ENCODE measurements at regions not wholly inside any gene's neighbourhood (a gene's known extent, or its start where the extent isn't known, plus 50 kb on each side); places are given as distances from the start of the nearest gene placed in this dataset.
"Not testable (repeated sequence)": the region's sequence is repeated elsewhere in the genome, so short reads cannot be mapped to it uniquely, and the experiment has no call there.

DNA sequence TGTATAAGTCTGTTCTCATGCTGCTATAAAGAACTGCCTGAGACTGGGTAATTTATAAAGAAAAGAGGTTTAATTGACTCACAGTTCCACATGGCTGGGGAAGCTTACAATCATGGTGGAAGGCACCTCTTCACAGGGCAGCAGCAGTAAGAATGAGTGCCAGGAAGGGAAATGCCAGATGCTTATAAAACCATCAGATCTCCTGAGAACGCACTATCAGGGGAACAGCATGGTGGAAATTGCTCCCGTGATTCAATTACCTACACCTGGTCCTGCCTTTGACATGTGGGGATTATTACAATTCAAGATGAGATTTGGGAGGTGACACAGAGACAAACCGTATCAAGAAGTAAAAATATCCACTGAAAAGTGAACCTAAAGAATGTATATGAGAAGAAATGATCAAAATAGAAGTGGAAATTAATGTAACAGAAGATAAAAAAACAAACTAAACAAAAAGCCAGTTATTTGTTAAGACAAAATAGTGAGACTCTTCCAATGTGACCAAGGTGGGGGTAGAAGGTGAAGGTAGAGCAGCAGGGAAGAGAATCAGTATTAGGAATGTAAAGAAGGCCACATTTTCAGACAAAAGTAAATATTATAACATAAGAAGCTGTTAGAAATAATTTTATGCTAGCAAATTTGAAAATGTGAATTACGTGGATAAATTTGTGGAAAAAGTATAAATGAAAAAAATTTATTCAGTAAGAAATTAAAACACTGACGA lies 372.9 kb downstream of the NKX6-1 start:
- DNase-seq (ENCODE audit: low read depth), result no peak

DNA sequence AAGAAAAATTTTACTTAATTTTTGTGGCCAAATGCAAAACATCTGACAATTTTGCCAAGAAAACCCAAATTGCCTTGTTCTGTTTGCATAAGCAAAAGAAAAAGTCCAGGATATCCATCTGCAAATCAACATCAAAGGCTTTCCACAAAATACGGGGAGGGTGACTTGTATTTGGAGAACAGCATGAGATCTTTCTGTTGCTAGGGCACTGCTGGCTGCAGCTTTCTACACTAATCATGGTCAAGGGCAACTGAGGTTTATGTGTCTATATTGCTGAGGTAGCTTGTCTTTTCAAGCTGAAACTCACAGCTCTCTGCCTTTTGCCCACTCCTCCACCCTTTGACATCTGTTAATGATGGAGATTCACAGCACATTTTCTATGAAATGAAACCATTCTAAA lies 389.1 kb downstream of the NKX6-1 start:
- DNase-seq (ENCODE audit: low read depth), result no peak

DNA sequence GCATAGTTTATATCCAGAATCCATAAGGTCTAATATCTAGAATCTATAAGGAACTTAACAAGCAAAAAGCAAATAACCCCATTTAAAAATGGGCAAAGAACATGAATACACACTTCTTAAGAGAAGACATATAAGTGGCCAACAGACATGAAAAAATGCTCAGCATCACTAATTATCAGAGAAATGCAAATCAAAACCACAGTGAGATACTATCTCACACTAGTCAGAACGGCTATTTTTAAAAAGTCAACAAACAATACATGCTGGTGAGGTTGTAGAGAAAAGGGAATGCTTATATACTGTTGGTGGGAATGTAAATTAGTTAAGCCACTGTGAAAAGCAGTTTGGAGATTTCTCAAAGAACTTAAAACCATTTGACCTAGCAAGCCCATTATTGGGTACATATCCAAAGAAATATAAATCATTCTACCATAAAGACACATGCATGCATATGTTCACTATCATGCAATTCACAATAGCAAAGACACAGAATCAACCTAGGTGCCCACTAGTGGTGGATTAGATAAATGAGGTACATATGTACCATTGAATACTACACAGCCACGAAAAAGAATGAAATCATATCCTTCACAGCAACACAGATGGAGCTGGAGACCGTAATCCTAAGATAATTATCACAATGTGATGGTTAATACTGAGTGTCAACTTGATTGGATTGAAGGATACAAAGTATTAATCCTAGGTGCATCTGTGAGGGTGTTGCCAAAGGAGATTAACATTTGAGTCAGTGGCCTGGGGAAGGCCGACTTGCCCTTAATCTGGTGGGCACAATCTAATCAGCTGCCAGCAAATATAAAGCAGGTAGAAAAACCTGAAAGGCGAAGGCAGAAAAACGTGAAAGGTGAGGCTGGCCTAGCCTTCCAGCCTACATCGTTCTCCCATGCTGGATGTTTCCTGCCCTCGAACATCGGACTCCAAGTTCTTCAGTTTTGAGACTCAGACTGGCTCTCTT lies 397.2 kb downstream of the NKX6-1 start:
- not testable (repeated sequence) for DNase-seq (ENCODE audit: low read depth)

DNA sequence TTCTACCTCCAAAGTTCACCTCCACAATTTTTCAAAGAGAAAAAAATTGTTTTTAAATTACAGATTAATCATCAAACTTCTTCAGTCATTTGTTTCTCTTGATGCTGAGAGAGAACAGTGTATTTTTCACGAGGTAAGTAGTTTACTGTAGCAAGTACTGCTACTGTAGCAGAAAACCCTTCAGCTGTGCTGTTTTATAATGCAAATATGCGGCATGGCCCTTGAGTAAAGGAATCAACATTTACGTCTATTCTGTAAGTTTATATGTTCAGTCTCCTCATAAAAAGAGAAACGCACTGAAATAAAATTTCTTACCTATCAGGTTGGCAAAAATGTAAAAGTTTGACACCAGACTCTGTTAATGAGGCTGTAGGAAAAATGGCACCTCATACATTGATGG lies 399.0 kb downstream of the NKX6-1 start:
- DNase-seq (ENCODE audit: low read depth), result no peak

DNA sequence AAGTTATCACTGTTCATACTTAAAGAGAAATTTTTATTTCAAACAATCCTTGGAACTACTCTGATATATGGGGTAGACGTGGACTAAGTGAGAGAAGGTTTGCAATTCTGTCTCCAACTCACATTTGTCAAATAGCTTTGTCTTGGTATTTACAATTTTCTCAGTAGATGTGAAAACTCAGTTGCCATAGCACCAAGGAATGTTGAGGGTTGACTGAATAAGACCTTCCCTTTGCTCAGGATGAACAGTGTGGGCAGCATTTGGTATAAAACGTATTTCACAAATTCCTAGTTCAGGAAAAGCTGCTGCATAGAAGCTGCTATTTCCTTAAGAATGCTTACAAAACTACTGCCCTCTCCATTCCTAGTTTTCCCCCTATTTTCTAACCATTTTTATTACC lies 399.5 kb downstream of the NKX6-1 start:
- DNase-seq (ENCODE audit: low read depth), result no peak

DNA sequence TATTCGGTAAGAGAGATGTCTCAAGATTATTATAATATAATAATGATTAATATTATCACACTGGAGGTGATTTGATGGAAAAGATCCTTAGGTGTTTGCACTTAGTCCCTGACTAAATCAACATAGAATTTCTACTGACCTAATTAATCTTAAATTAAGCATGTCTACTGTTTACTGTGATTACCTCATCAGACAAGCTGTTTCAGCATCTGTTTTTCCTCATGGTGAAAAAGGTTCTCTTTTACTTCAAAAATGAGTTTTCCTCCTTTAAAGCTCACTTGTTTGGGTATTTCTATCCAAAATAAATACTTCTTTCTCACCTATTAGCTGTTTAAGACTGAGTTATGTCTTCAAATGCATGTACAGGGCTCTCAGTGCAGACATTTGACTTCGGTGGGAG lies 407.8 kb downstream of the NKX6-1 start:
- DNase-seq (ENCODE audit: low read depth), result no peak

DNA sequence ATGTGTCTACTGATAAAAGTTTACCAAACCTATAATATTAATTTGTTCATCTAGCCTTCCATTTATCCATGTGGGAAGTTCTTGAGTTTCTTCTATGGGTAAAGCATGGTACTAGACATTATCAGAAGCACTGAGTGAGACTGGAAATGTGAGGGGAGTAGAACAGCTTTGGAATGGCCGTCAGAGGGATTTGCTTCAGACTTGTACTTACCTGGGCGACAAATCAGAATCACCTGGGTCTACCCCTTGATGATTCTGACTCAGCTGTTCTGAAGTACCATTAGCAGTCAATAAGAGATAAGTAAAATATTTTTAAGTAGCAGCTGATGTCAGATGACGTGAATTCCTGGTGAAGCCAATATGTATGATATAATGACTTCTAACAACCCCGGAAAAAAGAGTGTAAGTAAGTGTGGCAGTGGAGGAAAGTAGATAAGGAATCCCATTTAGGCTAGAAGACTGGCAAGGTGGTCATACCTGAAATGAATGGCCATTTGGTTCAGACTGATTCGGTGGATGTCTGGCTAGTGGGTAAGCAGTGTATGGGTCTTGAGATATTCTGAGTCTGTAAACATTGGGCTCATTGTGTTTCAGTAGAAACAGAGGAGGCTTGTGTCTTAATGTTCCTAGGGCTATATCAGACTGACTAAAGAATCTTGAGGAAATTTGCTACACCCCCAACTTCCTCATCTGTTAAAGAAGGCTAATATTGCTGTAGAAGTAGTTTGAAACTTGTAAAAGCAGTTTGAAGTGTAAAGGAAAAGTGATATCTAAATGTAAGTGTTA lies 409.2 kb downstream of the NKX6-1 start:
- DNase-seq (ENCODE audit: low read depth), result no peak

DNA sequence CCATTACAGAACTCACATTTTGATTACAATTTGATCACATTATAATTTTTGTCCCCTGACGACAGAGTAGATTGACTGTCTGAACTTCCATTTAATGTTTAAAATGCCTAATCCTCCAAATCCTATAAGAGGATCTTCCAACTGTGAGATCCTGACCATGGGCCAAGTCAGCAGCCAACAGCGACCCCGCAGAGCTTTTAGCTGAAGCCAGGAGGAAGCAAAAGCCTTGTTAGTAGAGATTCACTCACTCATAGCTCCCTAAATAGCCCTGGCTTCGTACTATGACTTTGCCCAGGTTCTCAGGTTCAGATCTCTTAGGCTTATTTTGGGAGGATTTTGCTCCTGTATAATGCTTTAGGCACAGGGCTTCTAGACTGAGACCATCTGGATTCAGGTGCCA lies 413.1 kb downstream of the NKX6-1 start:
- no peak for DNase-seq (ENCODE audit: low read depth)

DNA sequence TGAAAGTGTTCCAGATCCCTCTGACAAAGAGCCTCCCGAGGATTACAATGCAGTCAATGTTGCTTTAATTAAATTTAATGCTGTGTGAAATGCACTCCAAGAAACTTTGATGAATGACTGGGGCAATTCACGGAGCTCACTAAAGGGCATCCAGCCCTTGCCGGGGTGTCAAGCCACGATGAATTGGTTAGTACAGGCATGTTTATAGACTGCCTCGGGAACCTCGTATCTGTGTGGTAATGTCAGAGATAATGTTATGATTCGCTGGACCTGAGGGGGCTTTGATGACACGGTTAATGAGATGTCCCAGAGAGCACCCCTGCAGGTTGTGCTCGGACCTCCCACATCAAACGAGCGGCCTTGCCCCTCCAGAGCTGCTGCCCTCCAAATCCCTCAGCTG lies 428.8 kb downstream of the NKX6-1 start:
- DNase-seq (ENCODE audit: low read depth), result no peak

DNA sequence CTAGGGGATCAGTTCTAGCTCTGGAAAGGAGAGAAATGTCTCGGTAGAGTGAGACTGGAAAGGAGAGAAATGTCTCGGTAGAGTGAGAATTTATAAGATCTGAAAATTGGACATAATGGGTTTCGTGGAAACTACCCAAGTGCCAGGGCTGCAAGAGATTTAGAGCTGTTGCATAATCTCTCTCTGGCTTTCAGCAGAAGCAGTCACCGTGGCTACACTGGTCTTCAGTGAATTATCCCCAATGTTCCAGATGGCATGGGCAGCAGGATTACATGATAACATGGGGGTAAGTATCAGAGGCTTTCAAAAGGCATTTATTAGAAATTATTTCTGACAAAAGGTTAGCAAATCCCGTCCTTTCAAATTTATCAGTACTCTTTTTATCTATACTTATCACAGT lies 435.5 kb downstream of the NKX6-1 start:
- no peak for DNase-seq (ENCODE audit: low read depth)

DNA sequence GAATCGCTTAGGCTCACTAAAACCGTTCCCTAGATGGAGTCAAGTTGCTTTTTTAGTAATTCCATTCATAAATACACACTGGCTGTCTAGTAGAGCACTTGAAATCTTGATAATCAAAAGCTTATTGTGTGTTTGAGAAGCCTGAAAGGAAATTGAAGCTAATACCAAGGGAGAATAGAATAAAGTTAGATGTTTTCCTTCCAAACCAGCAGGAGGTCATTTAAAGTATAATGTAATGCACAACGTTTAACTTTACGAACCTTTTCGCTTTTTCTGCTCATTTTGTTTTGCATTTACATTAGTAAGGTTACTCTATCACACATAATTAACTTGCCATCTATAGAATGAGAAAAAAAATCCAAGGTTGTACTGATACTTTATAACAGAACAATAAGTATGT lies 440.9 kb downstream of the NKX6-1 start:
- DNase-seq (ENCODE audit: low read depth), result no peak

DNA sequence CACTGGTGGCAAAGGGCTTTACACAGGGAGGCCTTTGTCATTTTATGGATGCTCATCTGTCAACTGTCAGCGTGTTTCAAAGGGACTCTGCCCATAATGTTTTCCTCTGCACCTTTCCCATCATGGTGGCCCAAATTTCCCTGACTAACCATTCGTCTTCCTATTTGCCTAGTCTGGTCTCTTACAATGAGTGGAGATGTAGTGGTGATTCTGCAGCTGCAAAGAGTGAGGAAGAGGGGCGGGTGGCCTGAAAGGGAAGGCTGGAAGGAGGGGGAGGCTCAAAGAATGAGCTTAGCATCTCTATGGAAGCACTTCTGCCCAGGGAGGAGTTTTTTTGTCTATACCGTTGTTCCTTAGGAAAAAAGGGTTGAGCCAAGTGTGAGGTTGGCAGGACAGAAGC lies 447.5 kb downstream of the NKX6-1 start:
- no peak for DNase-seq (ENCODE audit: low read depth)

DNA sequence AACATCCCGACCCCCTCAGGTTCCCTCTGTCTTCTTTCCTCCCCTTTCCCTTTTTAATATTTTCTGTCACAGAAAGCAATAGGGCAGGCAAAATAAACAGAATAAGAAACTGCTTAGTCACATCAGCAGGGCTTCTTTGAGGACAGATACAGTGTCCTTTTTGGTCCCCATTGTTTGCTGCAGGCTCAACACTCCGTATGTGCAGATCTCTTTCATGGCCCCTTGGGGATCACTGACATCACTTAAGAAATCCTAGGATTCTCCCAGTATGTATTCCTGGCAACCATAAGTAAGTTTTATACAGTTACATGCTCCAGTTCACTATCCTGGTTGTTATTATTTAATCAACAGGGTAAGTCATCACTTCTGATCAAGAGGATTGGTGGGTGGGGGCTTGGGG lies 448.0 kb downstream of the NKX6-1 start:
- DNase-seq (ENCODE audit: low read depth), result no peak

DNA sequence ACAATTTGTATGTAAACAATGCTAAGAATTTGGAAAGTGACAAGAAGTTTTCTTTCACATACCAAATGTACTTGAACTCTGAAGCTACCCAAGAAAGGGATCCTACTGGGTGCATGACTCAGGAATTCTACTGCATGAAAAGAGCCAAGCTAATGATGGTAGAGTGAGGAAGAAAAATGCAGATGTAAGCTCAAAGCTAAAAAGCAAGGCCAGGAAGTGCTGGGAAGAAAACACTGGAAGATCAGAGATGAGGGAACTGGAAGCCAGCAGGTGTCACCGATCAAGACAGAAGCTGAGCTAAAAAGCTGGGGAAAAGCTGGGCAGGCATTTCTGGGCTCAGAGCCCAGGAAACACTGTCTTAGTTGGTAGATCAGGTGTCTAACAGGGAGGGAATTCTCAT lies 449.1 kb downstream of the NKX6-1 start:
- DNase-seq (ENCODE audit: low read depth), result no peak

DNA sequence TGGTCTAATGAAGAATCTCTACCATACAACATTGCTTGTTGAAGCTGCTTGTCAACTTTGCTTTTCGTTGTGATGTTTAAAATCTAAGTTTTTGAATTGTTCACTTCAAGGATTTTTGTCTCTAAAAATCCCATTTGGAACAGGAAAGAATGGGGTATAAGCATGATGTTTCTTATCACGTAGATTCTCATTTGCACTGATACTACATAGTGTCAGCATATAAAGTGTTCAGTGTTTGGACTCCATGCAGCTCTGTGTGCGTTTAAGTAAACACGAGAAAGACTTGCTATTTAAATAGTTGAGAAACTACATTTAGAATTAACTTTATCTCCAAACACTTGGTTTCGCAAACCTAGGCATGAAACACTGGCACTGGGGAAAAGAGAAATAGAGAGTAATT lies 452.5 kb downstream of the NKX6-1 start:
- no peak for DNase-seq (ENCODE audit: low read depth)

DNA sequence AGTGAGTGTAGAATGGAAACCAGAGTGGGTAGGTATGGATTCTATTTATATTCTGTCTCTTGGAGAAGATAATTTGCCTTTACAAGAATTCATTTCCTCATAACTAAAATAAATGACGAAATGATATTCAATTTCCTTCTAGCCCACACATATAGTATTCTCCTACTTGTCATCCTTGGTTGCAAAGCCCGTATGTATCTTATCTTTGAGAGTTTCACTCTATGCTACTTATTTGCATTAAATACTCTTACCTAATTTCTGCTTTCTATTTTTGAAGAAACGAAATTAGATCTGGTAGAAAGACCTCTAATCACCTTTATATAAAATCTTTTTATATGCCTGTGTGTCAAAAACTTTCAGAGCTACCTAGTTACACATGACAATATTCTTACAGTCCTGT lies 457.7 kb downstream of the NKX6-1 start:
- DNase-seq (ENCODE audit: low read depth), result no peak

DNA sequence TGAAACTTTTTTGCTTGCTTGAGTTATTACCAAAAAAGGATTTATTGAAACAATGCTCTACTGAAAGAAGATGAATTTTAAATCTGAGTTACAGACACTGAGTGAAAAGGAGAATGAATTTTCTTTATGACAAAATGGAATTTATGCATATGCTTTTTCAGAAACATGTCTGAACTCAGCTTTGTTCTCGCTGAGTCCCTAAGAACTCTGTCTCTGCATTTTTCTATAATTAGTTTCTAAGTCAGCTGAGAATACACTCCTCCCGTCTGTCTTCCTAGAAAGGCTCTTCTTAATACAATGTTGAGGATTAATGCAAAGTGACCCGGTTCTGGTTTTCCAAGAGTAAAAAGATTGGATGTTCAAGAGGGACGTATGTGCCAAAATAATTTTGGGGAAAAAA lies 463.5 kb downstream of the NKX6-1 start:
- no peak for DNase-seq (ENCODE audit: low read depth)

DNA sequence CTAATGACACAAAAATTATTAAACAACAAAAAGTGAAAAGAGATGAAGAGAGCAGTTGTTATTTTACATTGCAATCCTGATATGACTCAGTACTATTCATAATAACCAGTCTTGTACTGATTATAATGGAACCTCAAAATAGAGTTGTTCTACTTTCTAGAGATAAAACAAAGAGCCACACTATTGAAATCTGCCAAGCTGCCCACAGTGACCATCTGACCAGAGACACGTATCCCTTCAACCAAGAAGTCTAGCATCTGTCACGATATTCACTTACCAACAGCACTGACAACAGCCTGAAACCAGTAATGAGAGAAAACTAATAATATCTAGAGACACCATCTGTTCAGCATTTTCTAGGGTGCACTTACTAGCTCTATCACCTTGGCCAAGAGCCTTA lies 466.7 kb downstream of the NKX6-1 start:
- no peak for DNase-seq (ENCODE audit: low read depth)

DNA sequence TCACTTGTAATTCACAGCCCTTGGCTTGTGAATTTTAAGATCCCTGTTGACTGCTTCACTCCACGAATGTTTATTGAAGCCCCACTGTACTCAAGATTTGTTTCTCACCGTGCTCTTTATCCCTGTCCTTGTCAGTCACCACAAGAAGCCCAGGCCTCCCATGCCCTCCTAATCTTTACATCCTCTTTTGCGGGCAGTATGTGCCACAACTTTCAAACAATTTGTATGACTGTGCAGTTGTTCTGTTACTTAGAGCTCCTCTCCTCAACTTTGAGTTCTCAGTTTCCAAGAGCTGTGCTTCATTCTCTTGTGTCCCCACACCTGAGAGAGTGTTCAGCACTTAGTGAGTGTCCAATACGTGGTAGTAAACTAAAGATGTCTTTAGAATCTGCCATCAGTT lies 467.7 kb downstream of the NKX6-1 start:
- no peak for DNase-seq (ENCODE audit: low read depth)

DNA sequence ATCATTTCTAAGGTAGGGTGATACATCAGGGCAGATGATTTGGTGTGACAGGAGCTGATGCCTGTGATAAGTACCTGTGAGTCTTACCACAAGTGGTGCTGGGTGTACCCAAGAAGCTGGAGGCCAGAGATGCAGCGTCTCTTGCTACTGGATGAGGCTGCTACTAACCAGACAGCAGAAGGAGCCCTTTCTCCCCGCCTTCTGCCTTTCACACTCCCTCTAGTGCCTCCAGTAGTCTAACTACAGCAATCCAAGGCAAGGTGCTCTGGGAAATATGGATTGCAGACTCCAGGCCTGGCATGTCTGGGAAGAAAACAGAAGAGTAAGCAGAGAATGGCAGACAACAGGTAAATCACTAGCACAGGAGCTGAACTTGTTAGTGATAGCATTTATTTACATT lies 470.8 kb downstream of the NKX6-1 start:
- DNase-seq (ENCODE audit: low read depth), result no peak

DNA sequence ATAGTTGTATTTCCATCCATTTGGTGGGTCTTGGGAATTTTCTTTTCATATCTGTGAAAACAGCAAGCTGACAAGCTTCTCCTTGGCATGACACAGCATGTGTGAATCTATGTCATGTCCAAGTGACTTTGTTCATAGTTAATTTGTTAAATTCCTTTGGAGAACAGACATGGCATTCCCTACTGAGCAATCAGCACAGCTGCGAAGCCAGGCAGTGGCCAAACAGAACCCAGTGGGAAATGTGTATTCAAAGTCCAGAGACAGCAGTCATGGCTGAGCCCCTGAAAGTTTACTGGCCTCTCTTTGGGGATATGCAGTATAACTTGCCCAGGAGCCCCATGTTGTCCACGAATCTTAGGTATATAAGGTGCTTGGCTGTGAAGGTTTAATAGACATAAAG lies 474.7 kb downstream of the NKX6-1 start:
- DNase-seq (ENCODE audit: low read depth), result no peak

DNA sequence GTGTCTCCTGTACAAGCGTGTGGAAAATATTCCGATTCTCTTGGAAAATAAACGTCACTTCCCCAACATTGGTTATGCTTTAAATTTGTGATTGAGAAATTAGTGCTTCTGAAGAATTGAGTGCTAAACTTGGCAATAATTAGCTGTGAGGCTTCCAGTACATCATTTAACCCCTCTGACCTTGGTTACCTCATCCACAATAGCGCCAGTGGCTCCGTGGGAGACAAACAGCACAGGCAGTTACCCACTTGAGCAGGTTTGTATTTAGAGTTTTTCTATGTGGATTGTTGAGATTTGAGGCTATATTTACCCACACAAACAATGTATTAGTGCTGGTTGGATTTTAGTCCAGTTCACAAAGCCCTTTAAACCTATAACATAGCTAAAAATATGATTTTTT lies 476.5 kb downstream of the NKX6-1 start:
- DNase-seq (ENCODE audit: low read depth), result no peak

DNA sequence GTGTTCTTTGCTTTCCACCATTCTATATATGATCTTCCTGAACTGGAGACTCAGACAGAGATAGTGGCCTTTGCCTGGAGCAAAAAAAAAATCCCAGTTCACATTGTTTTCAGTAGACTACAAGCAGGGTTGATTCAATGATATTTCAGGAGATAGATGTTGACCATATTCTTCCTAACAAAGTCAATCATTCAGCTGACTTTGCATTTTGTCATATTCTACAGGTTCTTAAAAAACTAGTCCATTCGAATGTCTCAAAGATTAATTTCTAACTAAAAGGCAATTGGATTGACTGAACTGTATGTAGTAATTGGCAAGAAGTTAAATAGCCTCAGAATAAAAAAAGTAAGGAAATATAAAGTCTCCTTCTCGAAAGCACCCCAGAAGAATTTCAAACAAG lies 479.5 kb downstream of the NKX6-1 start:
- DNase-seq (ENCODE audit: low read depth), result no peak
